ENCODE measurements at regions not wholly inside any gene's neighbourhood (a gene's known extent, or its start where the extent isn't known, plus 50 kb on each side); places are given as distances from the start of the nearest gene placed in this dataset.

DNA sequence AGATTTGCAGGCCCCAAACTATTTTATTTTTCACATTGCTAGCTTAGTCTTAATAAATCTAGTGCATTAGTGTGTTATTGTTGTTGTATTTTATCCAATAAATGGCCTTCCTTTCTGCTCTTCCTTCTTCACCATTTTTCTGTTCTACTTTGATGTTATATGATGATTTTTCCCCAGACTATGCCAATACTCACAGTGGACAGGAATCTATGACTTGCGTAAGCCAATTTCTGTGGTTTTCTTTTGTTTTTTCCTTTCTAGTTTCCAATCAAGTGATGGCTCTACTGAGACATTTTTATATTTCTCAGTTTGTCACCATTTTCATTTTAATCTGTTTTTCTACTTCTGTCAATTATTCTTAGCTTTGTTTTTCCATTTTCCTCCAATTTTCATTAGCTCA, 106.8 kb upstream of the FBXL7 start:
- no peak overlapping the region for H3K27ac ChIP-seq (ENCODE audit: low read depth)
- 99% methylated on average over 1 of the region's 1 CpG for WGBS
- no peak for DNase-seq (ENCODE audit: extremely low spot score)
- no peaks in the 10 kb centered on the region for H3K4me1 ChIP-seq (ENCODE audit: insufficient read depth)
- H3K36me3 ChIP-seq (ENCODE audit: insufficient read depth) = no peaks in the 10 kb centered on the region
- H3K4me3 ChIP-seq (ENCODE audit: low read depth, low read length) = no peak overlapping the region

DNA sequence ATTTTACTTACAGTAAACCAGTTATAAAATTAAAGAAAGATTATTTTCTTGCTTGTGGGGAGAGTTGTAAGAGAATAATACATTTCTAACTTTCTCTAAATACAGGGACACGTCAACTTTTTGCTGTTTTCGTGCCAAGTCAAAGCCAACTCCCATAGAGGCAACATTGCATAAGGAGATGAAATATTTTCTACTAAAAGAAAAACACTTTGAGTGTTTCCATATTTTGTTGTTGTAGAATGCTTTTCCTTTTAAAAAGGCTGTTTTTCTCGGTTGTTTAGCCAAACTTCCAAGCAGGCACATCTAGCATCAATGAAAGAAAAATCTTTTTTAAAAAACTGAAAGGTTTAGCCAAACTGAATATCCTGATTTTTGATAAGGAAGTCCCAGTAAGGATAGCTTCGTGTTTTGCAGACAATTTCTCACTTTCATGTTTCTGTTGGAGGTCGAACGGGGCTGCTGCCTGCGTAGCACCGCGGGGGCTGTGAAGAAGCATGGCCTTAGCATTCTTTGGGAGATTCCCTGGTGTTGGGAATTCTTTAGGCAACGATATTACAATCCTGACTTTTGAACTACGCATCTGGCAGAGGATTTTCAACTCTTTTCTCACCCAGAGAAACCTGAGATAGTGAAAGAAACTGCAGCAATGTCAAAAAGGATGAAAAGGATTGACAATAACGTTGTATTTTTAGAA, 108.1 kb upstream of the FBXL7 start:
- H3K27ac ChIP-seq (ENCODE audit: low read depth) = no peak overlapping the region
- no peaks in the 10 kb centered on the region for H3K4me1 ChIP-seq (ENCODE audit: insufficient read depth)
- H3K36me3 ChIP-seq (ENCODE audit: insufficient read depth) = no peaks in the 10 kb centered on the region
- no peak overlapping the region for H3K4me3 ChIP-seq (ENCODE audit: low read depth, low read length)
- WGBS = 44% methylated on average over 12 of the region's 12 CpGs
- DNase-seq (ENCODE audit: extremely low spot score) = no peak

DNA sequence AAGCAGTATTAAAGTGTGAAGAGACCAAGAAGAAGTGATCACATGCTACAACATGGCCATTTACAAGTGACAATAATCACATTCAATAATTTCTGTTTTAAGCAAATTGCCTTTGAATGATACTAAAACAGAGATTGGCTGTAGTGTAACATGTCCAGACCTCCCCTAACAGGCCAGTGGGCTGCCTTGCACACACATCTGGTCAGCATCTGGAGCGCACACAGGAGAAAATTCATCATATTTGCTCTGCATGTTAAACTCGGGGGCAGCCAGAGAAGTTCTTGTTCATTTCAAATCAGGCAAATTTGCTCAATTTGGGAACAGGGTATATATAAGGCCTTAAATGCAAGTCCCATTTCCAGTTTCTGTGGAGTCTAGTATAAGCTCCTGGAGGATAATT, 111.1 kb upstream of the FBXL7 start:
- WGBS = 64% methylated on average over 2 of the region's 2 CpGs
- H3K4me1 ChIP-seq (ENCODE audit: insufficient read depth) = no peaks in the 10 kb centered on the region
- H3K4me3 ChIP-seq (ENCODE audit: low read depth, low read length) = no peak overlapping the region
- no peaks in the 10 kb centered on the region for H3K36me3 ChIP-seq (ENCODE audit: insufficient read depth)
- no peak for DNase-seq (ENCODE audit: extremely low spot score)
- no peak overlapping the region for H3K27ac ChIP-seq (ENCODE audit: low read depth)

GRCh38 chr5:15387931-15388524, 112.0 kb upstream of the FBXL7 start:
- Histone ChIP-seq H3K4me3 (ENCODE audit: low read depth, low read length) (no peak overlapping the region), H3K27ac (ENCODE audit: low read depth) (no peak overlapping the region), H3K36me3 (ENCODE audit: insufficient read depth) (no peaks in the 10 kb centered on the region), H3K4me1 (ENCODE audit: insufficient read depth) (no peaks in the 10 kb centered on the region)
- DNase-seq (ENCODE audit: extremely low spot score) = no peak
- 80% methylated on average over 6 of the region's 6 CpGs for WGBS

- H3K36me3 ChIP-seq (ENCODE audit: insufficient read depth) = no peaks in the 10 kb centered on the region
- DNase-seq (ENCODE audit: extremely low spot score) = no peak
- H3K4me3 ChIP-seq (ENCODE audit: low read depth, low read length) = no peak overlapping the region
- 96% methylated on average over 3 of the region's 3 CpGs for WGBS
- H3K4me1 ChIP-seq (ENCODE audit: insufficient read depth) = no peaks in the 10 kb centered on the region
- H3K27ac ChIP-seq (ENCODE audit: low read depth) = no peak overlapping the region
Measured at GRCh38 chr5:15386122-15386521, 113.9 kb upstream of the FBXL7 start.

DNA sequence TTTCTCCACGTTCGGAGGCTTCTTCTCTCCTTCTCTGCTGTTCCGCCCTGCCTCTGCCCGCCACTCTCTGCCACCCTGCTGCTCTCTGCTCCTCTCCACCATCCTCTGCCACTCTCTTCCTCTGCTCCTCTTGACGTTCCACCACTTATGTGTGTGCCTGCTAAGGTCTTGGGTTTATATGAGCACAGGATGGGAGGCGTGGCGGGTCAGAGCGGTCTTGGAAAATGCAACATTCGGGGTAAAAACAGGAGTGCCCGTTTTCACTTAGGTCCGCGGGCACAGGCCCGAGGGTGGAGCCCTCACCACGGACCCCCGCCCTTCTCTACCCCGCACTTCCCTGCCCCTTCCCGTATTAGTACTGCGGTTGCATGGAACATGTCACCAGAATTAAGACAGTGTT, 114.4 kb upstream of the FBXL7 start:
- DNase-seq (ENCODE audit: extremely low spot score) = no peak
- WGBS = 92% methylated on average over 18 of the region's 18 CpGs
- Histone ChIP-seq H3K4me3 (ENCODE audit: low read depth, low read length) (no peak overlapping the region), H3K27ac (ENCODE audit: low read depth) (no peak overlapping the region), H3K4me1 (ENCODE audit: insufficient read depth) (no peaks in the 10 kb centered on the region), H3K36me3 (ENCODE audit: insufficient read depth) (no peaks in the 10 kb centered on the region)

- DNase-seq (ENCODE audit: extremely low spot score) = no peak
- 88% methylated on average over 12 of the region's 12 CpGs for WGBS
- H3K4me3 ChIP-seq (ENCODE audit: low read depth, low read length) = no peak overlapping the region
- no peaks in the 10 kb centered on the region for H3K36me3 ChIP-seq (ENCODE audit: insufficient read depth)
- H3K4me1 ChIP-seq (ENCODE audit: insufficient read depth) = no peaks in the 10 kb centered on the region
- no peak overlapping the region for H3K27ac ChIP-seq (ENCODE audit: low read depth)
Measured at GRCh38 chr5:15385037-15385436, 114.9 kb upstream of the FBXL7 start.

GRCh38 chr5:15384581-15384980, 115.4 kb upstream of the FBXL7 start:
- WGBS = 92% methylated on average over 16 of the region's 16 CpGs
- no peak for DNase-seq (ENCODE audit: extremely low spot score)

DNA sequence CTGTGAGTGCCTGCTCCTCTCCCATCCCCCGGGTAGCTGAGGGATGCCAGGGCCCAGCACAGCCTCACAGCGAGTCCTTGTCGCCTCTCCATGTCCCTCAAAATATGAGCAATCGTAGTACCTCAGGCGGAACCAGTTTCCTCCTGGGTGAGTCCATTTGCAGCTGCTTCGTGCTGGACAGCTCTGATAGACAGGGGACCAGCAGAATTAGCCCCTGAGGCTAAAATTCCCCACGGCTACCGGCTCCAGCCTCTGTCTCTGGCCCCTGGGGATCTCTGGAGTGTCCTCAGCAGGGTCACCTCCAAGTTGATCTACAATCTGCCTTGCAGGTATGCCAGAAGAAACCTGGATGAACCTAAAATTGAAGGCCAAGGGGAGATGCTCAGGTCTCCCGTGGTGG, 115.8 kb upstream of the FBXL7 start:
- Histone ChIP-seq H3K4me1 (ENCODE audit: insufficient read depth) (no peaks in the 10 kb centered on the region), H3K27ac (ENCODE audit: low read depth) (no peak overlapping the region), H3K4me3 (ENCODE audit: low read depth, low read length) (no peak overlapping the region), H3K36me3 (ENCODE audit: insufficient read depth) (no peaks in the 10 kb centered on the region)
- no peak for DNase-seq (ENCODE audit: extremely low spot score)
- WGBS = 87% methylated on average over 9 of the region's 9 CpGs

More at GRCh38 chr5:15384581-15384980, 115.4 kb upstream of the FBXL7 start:
- H3K36me3 ChIP-seq (ENCODE audit: insufficient read depth) = no peaks in the 10 kb centered on the region
- no peaks in the 10 kb centered on the region for H3K4me1 ChIP-seq (ENCODE audit: insufficient read depth)
- no peak overlapping the region for H3K27ac ChIP-seq (ENCODE audit: low read depth)
- H3K4me3 ChIP-seq (ENCODE audit: low read depth, low read length) = no peak overlapping the region

DNA sequence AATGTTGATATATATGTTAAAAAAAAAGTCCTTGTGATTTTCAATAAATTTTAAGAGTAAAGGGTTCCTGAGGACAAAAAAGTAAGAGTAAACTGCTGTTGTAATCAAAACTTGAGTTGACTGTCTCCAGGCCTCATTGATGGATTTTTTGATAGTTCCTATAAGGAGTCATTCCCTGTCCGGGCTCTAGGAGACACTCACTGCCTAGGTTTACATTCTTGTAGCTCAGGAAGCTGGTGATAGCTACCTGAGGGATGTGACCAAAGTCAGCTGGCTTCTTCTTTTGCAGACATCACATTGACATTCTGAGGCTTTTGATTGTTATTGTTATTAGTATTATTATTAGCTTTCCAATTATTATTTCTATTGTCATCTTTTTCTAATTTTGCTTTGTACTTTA, 116.5 kb upstream of the FBXL7 start:
- DNase-seq (ENCODE audit: extremely low spot score) = no peak
- Histone ChIP-seq H3K36me3 (ENCODE audit: insufficient read depth) (no peaks in the 10 kb centered on the region), H3K4me1 (ENCODE audit: insufficient read depth) (no peaks in the 10 kb centered on the region), H3K4me3 (ENCODE audit: low read depth, low read length) (no peak overlapping the region), H3K27ac (ENCODE audit: low read depth) (no peak overlapping the region)
- WGBS = 50% methylated on average over 1 of the region's 1 CpG

GRCh38 chr5:15383021-15383420, 117.0 kb upstream of the FBXL7 start:
- H3K27ac ChIP-seq (ENCODE audit: low read depth) = no peak overlapping the region
- no peaks in the 10 kb centered on the region for H3K36me3 ChIP-seq (ENCODE audit: insufficient read depth)
- 95% methylated on average over 3 of the region's 3 CpGs for WGBS
- H3K4me3 ChIP-seq (ENCODE audit: low read depth, low read length) = no peak overlapping the region
- no peaks in the 10 kb centered on the region for H3K4me1 ChIP-seq (ENCODE audit: insufficient read depth)
- DNase-seq (ENCODE audit: extremely low spot score) = no peak

DNA sequence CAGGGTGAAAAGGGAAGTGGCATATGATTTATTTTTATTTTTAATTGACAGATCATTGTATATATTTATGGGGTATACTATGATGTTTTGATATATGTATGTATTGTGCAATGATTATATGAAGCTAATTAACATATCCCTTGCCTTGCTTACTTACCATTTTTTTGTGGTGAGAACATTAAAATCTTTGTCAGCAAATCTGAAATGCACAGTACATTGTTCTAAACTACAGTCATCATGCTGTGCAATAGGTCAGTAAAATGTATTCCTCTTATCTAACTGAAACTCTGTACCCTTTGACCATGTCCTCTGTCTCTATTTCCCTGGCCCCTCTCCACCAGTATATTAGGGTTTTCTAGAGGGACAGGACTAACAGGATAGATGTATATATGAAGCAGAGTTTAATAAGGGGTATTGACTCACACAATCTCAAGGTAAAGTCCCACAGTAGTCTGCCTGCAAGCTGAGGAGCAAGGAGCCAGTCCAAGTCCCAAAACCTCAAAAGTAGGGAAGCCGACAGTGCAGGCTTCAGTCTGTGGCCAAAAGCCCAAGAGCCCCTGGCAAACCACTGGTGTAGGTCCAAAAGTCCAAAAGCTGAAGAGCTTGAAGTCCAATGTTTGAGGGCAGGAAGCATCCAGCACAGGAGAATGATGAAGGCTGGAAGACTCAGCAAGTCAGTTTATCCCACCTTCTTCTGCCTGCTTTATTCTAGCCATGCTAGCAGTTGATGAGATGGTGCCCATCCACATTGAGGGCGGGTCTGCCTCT, 122.2 kb upstream of the FBXL7 start:
- no peaks in the 10 kb centered on the region for H3K4me1 ChIP-seq (ENCODE audit: insufficient read depth)
- no peak for DNase-seq (ENCODE audit: extremely low spot score)
- 95% methylated on average over 2 of the region's 2 CpGs for WGBS
- H3K27ac ChIP-seq (ENCODE audit: low read depth) = no peak overlapping the region
- H3K4me3 ChIP-seq (ENCODE audit: low read depth, low read length) = no peak overlapping the region
- H3K36me3 ChIP-seq (ENCODE audit: insufficient read depth) = no peaks in the 10 kb centered on the region

GRCh38 chr5:15376803-15377202, 123.2 kb upstream of the FBXL7 start:
- Histone ChIP-seq H3K27ac (ENCODE audit: low read depth) (no peak overlapping the region), H3K36me3 (ENCODE audit: insufficient read depth) (no peaks in the 10 kb centered on the region), H3K4me1 (ENCODE audit: insufficient read depth) (no peaks in the 10 kb centered on the region), H3K4me3 (ENCODE audit: low read depth, low read length) (no peak overlapping the region)
- 87% methylated on average over 2 of the region's 2 CpGs for WGBS
- DNase-seq (ENCODE audit: extremely low spot score) = no peak

GRCh38 chr5:15376088-15376487, 123.9 kb upstream of the FBXL7 start:
- Histone ChIP-seq H3K36me3 (ENCODE audit: insufficient read depth) (no peaks in the 10 kb centered on the region), H3K4me3 (ENCODE audit: low read depth, low read length) (no peak overlapping the region), H3K4me1 (ENCODE audit: insufficient read depth) (no peaks in the 10 kb centered on the region), H3K27ac (ENCODE audit: low read depth) (no peak overlapping the region)
- 81% methylated on average over 1 of the region's 1 CpG for WGBS
- no peak for DNase-seq (ENCODE audit: extremely low spot score)
